Esophagus squamous epithelium (tissue), 5 donors: ENCODE measurements at regions not wholly inside any gene's neighbourhood (a gene's known extent, or its start where the extent isn't known, plus 50 kb on each side); places are given as distances from the start of the nearest gene placed in this dataset.
A peak's percentile ranks its signal among the peaks of the same experiment; 100 is the strongest.

Experiments
- DNase-seq: peaks from one replicate; lab custom pipeline; 2025; lab: John Stamatoyannopoulos, UW
- H3K27ac ChIP-seq, 4 donors: fragments of 200-600 bp; sonication (generic); one replicate each; pipeline ENCODE4 v1.5.1; 2016 to 2019; ENCODE audit warnings: mild to moderate bottlenecking in 1 of 4
- H3K27me3 ChIP-seq, 4 donors: fragments of 200-600 bp; sonication (generic); 1 replicate in 3 of 4; 2 replicates in 1 of 4; pipeline versions ENCODE4 v1.5.1 to v1.6.0; 2017 to 2021; ENCODE audit warnings: antibody characterized with exemption in 1 of 4
- H3K36me3 ChIP-seq, 3 donors: fragments of 200-600 bp; sonication (generic); one replicate each; pipeline ENCODE4 v1.5.1; 2016 to 2019
- H3K4me1 ChIP-seq, 3 donors: fragments of 200-600 bp; sonication (generic); one replicate each; pipeline ENCODE4 v1.5.1; 2017 to 2019
- H3K4me3 ChIP-seq, 4 donors: fragments of 200-600 bp; sonication (generic); 1 replicate in 3 of 4; 2 replicates in 1 of 4; pipeline ENCODE4 v1.5.1; 2016 to 2019; ENCODE audit warnings: mild to moderate bottlenecking in 2 of 4, moderate library complexity in 1 of 4
- H3K9me3 ChIP-seq, 3 donors: fragments of 200-600 bp; sonication (generic); one replicate each; pipeline ENCODE4 v1.5.1; 2016 to 2019
- CTCF ChIP-seq, 6 experiments: fragments of 450-650 bp in 4 of 6; fragments of 200-600 bp in 2 of 6; sonication (generic) in 2 of 6; IDR thresholded peaks; one replicate each; pipeline ENCODE4 v1.5.1; 2016 to 2019; ENCODE audit warnings: antibody characterized with exemption in 6 of 6, mild to moderate bottlenecking in 4 of 6, moderate library complexity in 4 of 6
- POLR2A ChIP-seq, 4 donors: fragments of 450-650 bp; IDR thresholded peaks; one replicate each; pipeline ENCODE4 v1.6.1; 2017; ENCODE audit warnings: antibody characterized with exemption in 4 of 4, mild to moderate bottlenecking in 4 of 4, moderate library complexity in 3 of 4
- WGBS, 2 donors: methylation state at CpG; one replicate each; pipeline ENCODE4 v1.1.5; 2018; 5-methylcytosine and 5-hydroxymethylcytosine counted together
- intact Hi-C: fragments of 100-400 bp; cut with DNase I; formaldehyde crosslinking; loops from one replicate; pipeline ENCODE4 v1.15.0; 2022
- donor health status: DM: yes; HTN: yes; CAD: no.

GRCh38 chr16:79897104-79897452, 296.5 kb upstream of the MAF start:
- H3K4me1 ChIP-seq: peaks cover 0 to 27% (median 4%) of the 10 kb centered on the region in 3 donors
- no peaks in the 10 kb centered on the region for H3K27me3 ChIP-seq
- H3K9me3 ChIP-seq: no peaks in the 10 kb centered on the region
- no peaks in the 10 kb centered on the region for H3K36me3 ChIP-seq
- intact Hi-C loops: no loop called here
- no peak for TF ChIP-seq CTCF (IDR thresholded peaks at IDR 0.05)
- no peak for TF ChIP-seq POLR2A (IDR thresholded peaks at IDR 0.05)
- no peak overlapping the region for H3K4me3 ChIP-seq
- H3K27ac ChIP-seq: no peak overlapping the region
- no peak for DNase-seq
- WGBS, 2 donors: 60 to 73% methylated on average over 2 of the region's 2 CpGs

GRCh38 chr16:79895917-79896203, 295.3 kb upstream of the MAF start:
- DNase-seq: no peak
- peaks cover 0 to 27% (median 4%) of the 10 kb centered on the region in 3 donors for H3K4me1 ChIP-seq
- H3K27me3 ChIP-seq: no peaks in the 10 kb centered on the region
- intact Hi-C loops: no loop called here
- H3K4me3 ChIP-seq: no peak overlapping the region
- no peak for TF ChIP-seq POLR2A (IDR thresholded peaks at IDR 0.05)
- no peak for TF ChIP-seq CTCF (IDR thresholded peaks at IDR 0.05)
- 63 to 68% methylated on average over 6 of the region's 6 CpGs for WGBS, 2 donors
- H3K36me3 ChIP-seq: no peaks in the 10 kb centered on the region
- peak overlapping the region in 1 of 4 donors; percentile 2 for H3K27ac ChIP-seq
- H3K9me3 ChIP-seq: no peaks in the 10 kb centered on the region

- Histone ChIP-seq H3K36me3 (no peaks in the 10 kb centered on the region), H3K4me3 (no peak overlapping the region), H3K27ac (peak overlapping the region in 1 of 4 donors; percentile 2), H3K4me1 (peaks cover 0 to 27% (median 4%) of the 10 kb centered on the region in 3 donors), H3K27me3 (no peaks in the 10 kb centered on the region), H3K9me3 (no peaks in the 10 kb centered on the region)
- DNase-seq: no peak
- intact Hi-C loops: no loop called here
- no peak for TF ChIP-seq POLR2A (IDR thresholded peaks at IDR 0.05)
- 78 to 81% methylated on average over 7 to 9 of the region's 10 CpGs for WGBS, 2 donors
Measured at GRCh38 chr16:79895053-79895916, 294.7 kb upstream of the MAF start.

GRCh38 chr16:79893445-79893844, 292.9 kb upstream of the MAF start:
- no peak for DNase-seq
- Histone ChIP-seq H3K27me3 (no peaks in the 10 kb centered on the region), H3K9me3 (no peaks in the 10 kb centered on the region), H3K4me3 (no peak overlapping the region), H3K4me1 (peaks cover 0 to 18% (median 0%) of the 10 kb centered on the region in 3 donors), H3K36me3 (no peaks in the 10 kb centered on the region), H3K27ac (no peak overlapping the region)
- intact Hi-C loops: no loop called here
- WGBS, 2 donors: 81 to 85% methylated on average over 3 of the region's 3 CpGs
- TF ChIP-seq POLR2A (IDR thresholded peaks at IDR 0.05): no peak
- no peak for TF ChIP-seq CTCF (IDR thresholded peaks at IDR 0.05)

- no peaks in the 10 kb centered on the region for H3K36me3 ChIP-seq
- TF ChIP-seq POLR2A (IDR thresholded peaks at IDR 0.05): no peak
- TF ChIP-seq CTCF (IDR thresholded peaks at IDR 0.05): no peak
- no peaks in the 10 kb centered on the region for H3K9me3 ChIP-seq
- peaks cover 0 to 18% (median 0%) of the 10 kb centered on the region in 3 donors for H3K4me1 ChIP-seq
- H3K27me3 ChIP-seq: no peaks in the 10 kb centered on the region
- H3K27ac ChIP-seq: no peak overlapping the region
- H3K4me3 ChIP-seq: no peak overlapping the region
- 43 to 69% methylated on average over 3 of the region's 3 CpGs for WGBS, 2 donors
- DNase-seq: no peak
- intact Hi-C loops: no loop called here
Measured at GRCh38 chr16:79892278-79892677, 291.7 kb upstream of the MAF start.
